ENCODE measurements at regions not wholly inside any gene's neighbourhood (a gene's known extent, or its start where the extent isn't known, plus 50 kb on each side); places are given as distances from the start of the nearest gene placed in this dataset.

- TF ChIP-seq FOS (IDR thresholded peaks at IDR 0.05; ENCODE audit: borderline replicate concordance, extremely low read depth, insufficient read length): no peak
- DNase-seq (ENCODE audit: low read depth, low spot score) (no peak), ATAC-seq (no peak), FAIRE-seq (no peak)
- no peaks in the 10 kb centered on the region for H4K20me1 ChIP-seq (ENCODE audit: control insufficient read depth, insufficient read depth)
- RAD21 ChIA-PET (ENCODE audit: unreplicated experiment): no interaction called here
- H3K27me3 ChIP-seq (replicated peaks in 1 of 2; ENCODE audit: control insufficient read depth in 2 of 2, insufficient read depth in 2 of 2, low read length in 1 of 2): no peaks in the 10 kb centered on the region
- no peaks in the 10 kb centered on the region for H3K4me1 ChIP-seq (ENCODE audit: control insufficient read depth, insufficient read depth, low read length)
- SMC1A ChIA-PET (ENCODE audit: uncharacterized antibody, unreplicated experiment): interaction anchor here (1.6 kb wide), 1 partner anchor 9 kb away, joined by 3 read pairs; no protein-coding TSS in a partner anchor
- 0% methylated on average over 2 of the region's 2 CpGs for WGBS (ENCODE audit: insufficient coverage, insufficient replicate concordance, low lambda C conversion rate, missing lambda C conversion rate)
- in situ Hi-C loops (cut with MboI) (no loop called here), intact Hi-C loops (cut with micrococcal nuclease; ENCODE audit: unreplicated experiment) (no loop called here)
- no peaks in the 10 kb centered on the region for H3K36me3 ChIP-seq (ENCODE audit: control insufficient read depth in 2 of 2, insufficient read depth in 2 of 2, low read length in 1 of 2)
- H2AFZ ChIP-seq (ENCODE audit: control insufficient read depth, low read depth, low read length): no peak overlapping the region
- no peaks in the 10 kb centered on the region for H3K9me3 ChIP-seq (replicated peaks; ENCODE audit: control insufficient read depth, insufficient read depth, low read length)
- H3K79me2 ChIP-seq (ENCODE audit: control insufficient read depth, insufficient read depth, low read length): no peaks in the 10 kb centered on the region
- CTCF ChIA-PET: interaction anchor here (0.7 to 0.8 kb wide), 3 partner anchors 9 to 29 kb away, joined by 3 to 4 read pairs (median 4); no protein-coding TSS in a partner anchor
- POLR2A ChIA-PET: no interaction called here
- no peak overlapping the region for H3K9ac ChIP-seq (ENCODE audit: control insufficient read depth, insufficient read depth, low read length)
- H3K27ac ChIP-seq (ENCODE audit: control insufficient read depth, insufficient read depth): no peak overlapping the region
- H3K4me2 ChIP-seq (ENCODE audit: control insufficient read depth, insufficient read depth): no peak overlapping the region
- BruUV-seq (replicated peaks): no TSS peak
- no peak overlapping the region for H3K4me3 ChIP-seq
These were observed 117.8 kb upstream of the DKK2 start for GRCh38 chr4:107153956-107154355.

GRCh38 chr4:107153228-107153627 is 117.1 kb upstream of the DKK2 start:
- Histone ChIP-seq H3K9ac (ENCODE audit: control insufficient read depth, insufficient read depth, low read length) (no peak overlapping the region), H2AFZ (ENCODE audit: control insufficient read depth, low read depth, low read length) (no peak overlapping the region; the same call in 1 of the 2 replicates), H3K36me3 (ENCODE audit: control insufficient read depth in 2 of 2, insufficient read depth in 2 of 2, low read length in 1 of 2) (no peaks in the 10 kb centered on the region), H3K79me2 (ENCODE audit: control insufficient read depth, insufficient read depth, low read length) (no peaks in the 10 kb centered on the region), H3K9me3 (replicated peaks; ENCODE audit: control insufficient read depth, insufficient read depth, low read length) (no peaks in the 10 kb centered on the region), H3K27me3 (replicated peaks in 1 of 2; ENCODE audit: control insufficient read depth in 2 of 2, insufficient read depth in 2 of 2, low read length in 1 of 2) (no peaks in the 10 kb centered on the region), H3K4me3 (no peak overlapping the region), H3K4me2 (ENCODE audit: control insufficient read depth, insufficient read depth) (no peak overlapping the region), H4K20me1 (ENCODE audit: control insufficient read depth, insufficient read depth) (no peaks in the 10 kb centered on the region), H3K4me1 (ENCODE audit: control insufficient read depth, insufficient read depth, low read length) (no peaks in the 10 kb centered on the region), H3K27ac (ENCODE audit: control insufficient read depth, insufficient read depth) (no peak overlapping the region)
- ChIA-PET RAD21 (ENCODE audit: unreplicated experiment) (no interaction called here), SMC1A (ENCODE audit: uncharacterized antibody, unreplicated experiment) (interaction anchor here (1.6 kb wide), 1 partner anchor 8 kb away, joined by 3 read pairs; no protein-coding TSS in a partner anchor), CTCF (no interaction called here), POLR2A (no interaction called here)
- peak; percentile 31; the same call in 1 of the 3 replicates for ATAC-seq
- TF ChIP-seq NR2C1 (IDR thresholded peaks at IDR 0.05) (no peak), RAD21 (IDR thresholded peaks at IDR 0.05; ENCODE audit: insufficient read depth, low read depth, low read length) (0 out of 2 replicates have a peak, but pooled peaks have one; percentile 11)
- TF ChIP-seq, protein P1, sequence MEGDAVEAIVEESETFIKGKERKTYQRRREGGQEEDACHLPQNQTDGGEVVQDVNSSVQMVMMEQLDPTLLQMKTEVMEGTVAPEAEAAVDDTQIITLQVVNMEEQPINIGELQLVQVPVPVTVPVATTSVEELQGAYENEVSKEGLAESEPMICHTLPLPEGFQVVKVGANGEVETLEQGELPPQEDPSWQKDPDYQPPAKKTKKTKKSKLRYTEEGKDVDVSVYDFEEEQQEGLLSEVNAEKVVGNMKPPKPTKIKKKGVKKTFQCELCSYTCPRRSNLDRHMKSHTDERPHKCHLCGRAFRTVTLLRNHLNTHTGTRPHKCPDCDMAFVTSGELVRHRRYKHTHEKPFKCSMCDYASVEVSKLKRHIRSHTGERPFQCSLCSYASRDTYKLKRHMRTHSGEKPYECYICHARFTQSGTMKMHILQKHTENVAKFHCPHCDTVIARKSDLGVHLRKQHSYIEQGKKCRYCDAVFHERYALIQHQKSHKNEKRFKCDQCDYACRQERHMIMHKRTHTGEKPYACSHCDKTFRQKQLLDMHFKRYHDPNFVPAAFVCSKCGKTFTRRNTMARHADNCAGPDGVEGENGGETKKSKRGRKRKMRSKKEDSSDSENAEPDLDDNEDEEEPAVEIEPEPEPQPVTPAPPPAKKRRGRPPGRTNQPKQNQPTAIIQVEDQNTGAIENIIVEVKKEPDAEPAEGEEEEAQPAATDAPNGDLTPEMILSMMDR (IDR thresholded peaks at IDR 0.05 in 2 of 3, conservative IDR thresholded peaks at IDR 0.05 in 1 of 3; ENCODE audit: control insufficient read depth in 2 of 3, extremely low read depth in 1 of 3, insufficient read depth in 1 of 3, low read depth in 3 of 3, low read length in 3 of 3): peak; percentile 24 to 30 (median 28); a peak in 5 of 6 replicates
- no peak for DNase-seq (ENCODE audit: low read depth, low spot score)
- no TSS peak for BruUV-seq (replicated peaks)
- in situ Hi-C loops (cut with MboI): no loop called here
- intact Hi-C loops (cut with micrococcal nuclease; ENCODE audit: unreplicated experiment): no loop called here
- no peak for FAIRE-seq
- WGBS (ENCODE audit: insufficient coverage, insufficient replicate concordance, low lambda C conversion rate, missing lambda C conversion rate): 25% methylated on average over 4 of the region's 4 CpGs
